GM21619 (cell line): ENCODE measurements at regions not wholly inside any gene's neighbourhood (a gene's known extent, or its start where the extent isn't known, plus 50 kb on each side); places are given as distances from the start of the nearest gene placed in this dataset.
"Not testable (repeated sequence)": the region's sequence is repeated elsewhere in the genome, so short reads cannot be mapped to it uniquely, and the experiment has no call there.

ENCODE experiments used
- ATAC-seq: cut with Tn5 transposase; IDR thresholded peaks from one replicate; pipeline ENCODE4 v1.9.1; 2021; ENCODE audit not compliant: unreplicated experiment

GRCh38 chr7:81484261-81484660 is 285.6 kb downstream of the HGF start:
- ATAC-seq, result no peak

- ATAC-seq, result peak; percentile 84
Observed at GRCh38 chr7:81482600-81483186, 287.2 kb downstream of the HGF start.

- no peak for ATAC-seq
Observed at GRCh38 chr7:81478664-81479063, 291.2 kb downstream of the HGF start.

GRCh38 chr7:81478201-81478600 is 291.6 kb downstream of the HGF start:
- ATAC-seq, result not testable (repeated sequence)

- no peak for ATAC-seq
Observed at GRCh38 chr7:81473236-81473635, 296.6 kb downstream of the HGF start.

- ATAC-seq, result no peak
Observed at GRCh38 chr7:81470724-81471379, 299.0 kb downstream of the HGF start.

- ATAC-seq, result no peak
Observed at GRCh38 chr7:81469869-81470723, 299.8 kb downstream of the HGF start.

- no peak for ATAC-seq
Observed at GRCh38 chr7:81469153-81469868, 300.5 kb downstream of the HGF start.

- no peak for ATAC-seq
Observed at GRCh38 chr7:81468526-81468925, 301.3 kb downstream of the HGF start.

GRCh38 chr7:81467964-81468363 is 301.9 kb downstream of the HGF start:
- ATAC-seq, result no peak

- no peak for ATAC-seq
Observed at GRCh38 chr7:81462672-81463071, 307.2 kb downstream of the HGF start.

- no peak for ATAC-seq
Observed at GRCh38 chr7:81460250-81461045, 309.4 kb downstream of the HGF start.

- no peak for ATAC-seq
Observed at GRCh38 chr7:81459485-81459884, 310.4 kb downstream of the HGF start.

- no peak for ATAC-seq
Observed at GRCh38 chr7:81457852-81458522, 311.9 kb downstream of the HGF start.

GRCh38 chr7:81453770-81454169 is 316.1 kb downstream of the HGF start:
- ATAC-seq, result not testable (repeated sequence)

GRCh38 chr7:81449105-81449504 is 320.7 kb downstream of the HGF start:
- no peak for ATAC-seq

GRCh38 chr7:81447351-81447952 is 322.4 kb downstream of the HGF start:
- ATAC-seq, result no peak

- ATAC-seq, result no peak
Observed at GRCh38 chr7:81446212-81446611, 323.6 kb downstream of the HGF start.

- no peak for ATAC-seq
Observed at GRCh38 chr7:81445462-81445861, 324.4 kb downstream of the HGF start.

GRCh38 chr7:81441750-81442149 is 328.1 kb downstream of the HGF start:
- ATAC-seq, result no peak
